Mesothelial cell of epicardium (in vitro differentiated cells): ENCODE measurements at regions not wholly inside any gene's neighbourhood (a gene's known extent, or its start where the extent isn't known, plus 50 kb on each side); places are given as distances from the start of the nearest gene placed in this dataset.
"Not testable (repeated sequence)": the region's sequence is repeated elsewhere in the genome, so short reads cannot be mapped to it uniquely, and the experiment has no call there.

Source experiments
- DNase-seq, 2 experiments: peaks; one replicate each; pipeline ENCODE4 v3.0.0; 2021; ENCODE audit warnings: low spot score in 2 of 2; ENCODE audit not compliant: unreplicated experiment in 2 of 2
- H3K27ac Mint-ChIP-seq: 2 replicates; pipeline ENCODE4 v1.8.0; 2021; ENCODE audit warnings: mixed read lengths
- H3K27me3 Mint-ChIP-seq: 2 replicates; pipeline ENCODE4 v1.8.0; 2021; ENCODE audit warnings: low read depth, mixed read lengths
- H3K36me3 Mint-ChIP-seq: 2 replicates; pipeline ENCODE4 v1.8.0; 2021; ENCODE audit warnings: mixed read lengths
- H3K4me1 Mint-ChIP-seq: 2 replicates; pipeline ENCODE4 v1.8.0; 2021; ENCODE audit warnings: mixed read lengths
- H3K4me3 Mint-ChIP-seq: 2 replicates; pipeline ENCODE4 v1.8.0; 2021; ENCODE audit warnings: mild to moderate bottlenecking, moderate library complexity, mixed read lengths
- H3K9me3 Mint-ChIP-seq: 2 replicates; pipeline ENCODE4 v1.8.0; 2021; ENCODE audit warnings: mixed read lengths
- CTCF ChIP-seq: fragments of 200-600 bp; sonication (generic); IDR thresholded peaks from one replicate; pipeline ENCODE4 v1.5.0; 2021; ENCODE audit warnings: antibody characterized with exemption; ENCODE audit not compliant: unreplicated experiment

- Mint-ChIP-seq H3K36me3 (no peaks in the 10 kb centered on the region), H3K4me1 (peaks cover 73% of the 10 kb centered on the region), H3K4me3 (no peak overlapping the region), H3K9me3 (peaks cover 10% of the 10 kb centered on the region), H3K27ac (peak overlapping the region; percentile 58), H3K27me3 (no peaks in the 10 kb centered on the region)
- no peak for TF ChIP-seq CTCF
- no peak for DNase-seq
These were observed 60.7 kb downstream of the RPL22L1 start for GRCh38 chr3:170809007-170809974.

GRCh38 chr3:170808041-170808440 is 62.0 kb downstream of the RPL22L1 start:
- no peak for TF ChIP-seq CTCF
- Mint-ChIP-seq H3K27ac (peak overlapping the region; percentile 60), H3K9me3 (peaks cover 10% of the 10 kb centered on the region), H3K36me3 (no peaks in the 10 kb centered on the region), H3K4me1 (peaks cover 71% of the 10 kb centered on the region), H3K4me3 (no peak overlapping the region), H3K27me3 (no peaks in the 10 kb centered on the region)
- DNase-seq: no peak

GRCh38 chr3:170806676-170807075 is 63.3 kb downstream of the RPL22L1 start:
- H3K27ac Mint-ChIP-seq: no peak overlapping the region
- no peaks in the 10 kb centered on the region for H3K36me3 Mint-ChIP-seq
- no peak for DNase-seq
- no peak overlapping the region for H3K4me3 Mint-ChIP-seq
- peaks cover 71% of the 10 kb centered on the region for H3K4me1 Mint-ChIP-seq
- no peaks in the 10 kb centered on the region for H3K27me3 Mint-ChIP-seq
- H3K9me3 Mint-ChIP-seq: peaks cover 10% of the 10 kb centered on the region
- TF ChIP-seq CTCF: no peak

GRCh38 chr3:170806141-170806540 is 63.9 kb downstream of the RPL22L1 start:
- no peaks in the 10 kb centered on the region for H3K36me3 Mint-ChIP-seq
- H3K9me3 Mint-ChIP-seq: peaks cover 10% of the 10 kb centered on the region
- DNase-seq: no peak
- H3K27me3 Mint-ChIP-seq: no peaks in the 10 kb centered on the region
- H3K4me3 Mint-ChIP-seq: no peak overlapping the region
- no peak overlapping the region for H3K27ac Mint-ChIP-seq
- no peak for TF ChIP-seq CTCF
- H3K4me1 Mint-ChIP-seq: peaks cover 69% of the 10 kb centered on the region

GRCh38 chr3:170805296-170805695 is 64.7 kb downstream of the RPL22L1 start:
- not testable (repeated sequence) for H3K27me3 Mint-ChIP-seq, H3K4me3 Mint-ChIP-seq, H3K27ac Mint-ChIP-seq, H3K36me3 Mint-ChIP-seq, DNase-seq
- peaks cover 10% of the 10 kb centered on the region for H3K9me3 Mint-ChIP-seq
- H3K4me1 Mint-ChIP-seq: peaks cover 61% of the 10 kb centered on the region

GRCh38 chr3:170804634-170805033 is 65.4 kb downstream of the RPL22L1 start:
- not testable (repeated sequence) for H3K36me3 Mint-ChIP-seq, H3K4me3 Mint-ChIP-seq, DNase-seq, H3K27ac Mint-ChIP-seq, H3K27me3 Mint-ChIP-seq
- Mint-ChIP-seq H3K9me3 (peaks cover 10% of the 10 kb centered on the region), H3K4me1 (peaks cover 55% of the 10 kb centered on the region)
